ENCODE measurements at regions not wholly inside any gene's neighbourhood (a gene's known extent, or its start where the extent isn't known, plus 50 kb on each side); places are given as distances from the start of the nearest gene placed in this dataset.

DNA sequence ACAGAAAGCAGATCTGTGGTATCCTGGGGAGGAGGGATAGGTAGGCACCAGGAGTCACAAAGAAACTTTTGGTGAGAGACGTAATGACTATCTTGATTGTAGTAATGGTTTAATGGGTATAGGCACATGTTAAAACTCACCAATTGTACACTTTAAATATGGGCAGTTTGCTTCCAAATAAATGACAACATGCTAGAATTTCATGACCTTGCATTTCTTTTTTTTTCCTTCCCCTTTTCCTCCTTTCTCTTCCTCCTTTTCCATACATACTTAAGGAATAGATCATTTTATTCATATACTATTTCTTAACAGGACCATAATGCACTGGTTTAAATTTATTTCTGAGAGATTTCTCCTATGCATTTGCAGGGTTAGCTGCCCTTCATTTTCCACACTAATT, 341.8 kb downstream of the TMEM182 start:
- H3K4me1 ChIP-seq (ENCODE audit: control insufficient read depth, insufficient read depth, low read length), result no peaks in the 10 kb centered on the region
- no peaks in the 10 kb centered on the region for H3K27me3 ChIP-seq (ENCODE audit: control insufficient read depth, insufficient read depth, low read length)
- no peak overlapping the region for H3K4me3 ChIP-seq (ENCODE audit: low read length)

GRCh38 chr2:103119352-103119751, 357.5 kb downstream of the TMEM182 start:
- H3K36me3 ChIP-seq (ENCODE audit: control insufficient read depth, insufficient read depth, low read length), result no peaks in the 10 kb centered on the region
- no peaks in the 10 kb centered on the region for H3K4me1 ChIP-seq (ENCODE audit: control insufficient read depth, insufficient read depth, low read length)
- H3K27ac ChIP-seq (ENCODE audit: low read depth, low read length), result no peak overlapping the region
- no peak overlapping the region for H3K4me3 ChIP-seq (ENCODE audit: low read length)
- no peak overlapping the region for H3K9ac ChIP-seq (ENCODE audit: low read length)
- H3K27me3 ChIP-seq (ENCODE audit: control insufficient read depth, insufficient read depth, low read length), result no peaks in the 10 kb centered on the region

More for the DNA sequence above, 341.8 kb downstream of the TMEM182 start:
- Histone ChIP-seq H3K9ac (ENCODE audit: low read length) (no peak overlapping the region), H3K27ac (ENCODE audit: low read depth, low read length) (no peak overlapping the region), H3K36me3 (ENCODE audit: control insufficient read depth, insufficient read depth, low read length) (no peaks in the 10 kb centered on the region)

DNA sequence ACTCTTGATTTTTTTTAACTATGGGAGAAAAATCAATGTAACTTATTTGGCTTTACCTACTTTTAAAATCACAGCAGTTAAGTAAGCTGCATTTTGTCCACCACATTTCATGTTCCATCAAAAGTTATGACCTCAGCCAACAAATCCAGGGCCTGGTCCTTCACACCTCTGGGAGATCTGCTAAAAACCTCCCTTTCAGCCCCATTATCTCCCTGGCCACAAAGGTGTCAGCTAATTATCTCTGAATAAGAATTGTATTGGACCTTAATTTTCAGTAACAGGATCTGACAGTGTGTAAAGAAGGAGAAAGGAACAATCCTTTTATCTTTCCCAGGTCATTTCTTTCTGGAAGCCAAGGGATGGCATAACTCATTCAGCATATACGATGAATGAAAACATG, 359.3 kb downstream of the TMEM182 start:
- Histone ChIP-seq H3K27ac (ENCODE audit: low read depth, low read length) (no peak overlapping the region), H3K27me3 (ENCODE audit: control insufficient read depth, insufficient read depth, low read length) (no peaks in the 10 kb centered on the region), H3K4me1 (ENCODE audit: control insufficient read depth, insufficient read depth, low read length) (no peaks in the 10 kb centered on the region), H3K36me3 (ENCODE audit: control insufficient read depth, insufficient read depth, low read length) (no peaks in the 10 kb centered on the region), H3K9ac (ENCODE audit: low read length) (no peak overlapping the region), H3K4me3 (ENCODE audit: low read length) (no peak overlapping the region)

- Histone ChIP-seq H3K4me3 (ENCODE audit: low read length) (no peak overlapping the region), H3K27ac (ENCODE audit: low read depth, low read length) (no peak overlapping the region), H3K27me3 (ENCODE audit: control insufficient read depth, insufficient read depth, low read length) (no peaks in the 10 kb centered on the region), H3K36me3 (ENCODE audit: control insufficient read depth, insufficient read depth, low read length) (no peaks in the 10 kb centered on the region), H3K4me1 (ENCODE audit: control insufficient read depth, insufficient read depth, low read length) (no peaks in the 10 kb centered on the region), H3K9ac (ENCODE audit: low read length) (no peak overlapping the region)
These were observed 361.7 kb downstream of the TMEM182 start for GRCh38 chr2:103123516-103123915.

DNA sequence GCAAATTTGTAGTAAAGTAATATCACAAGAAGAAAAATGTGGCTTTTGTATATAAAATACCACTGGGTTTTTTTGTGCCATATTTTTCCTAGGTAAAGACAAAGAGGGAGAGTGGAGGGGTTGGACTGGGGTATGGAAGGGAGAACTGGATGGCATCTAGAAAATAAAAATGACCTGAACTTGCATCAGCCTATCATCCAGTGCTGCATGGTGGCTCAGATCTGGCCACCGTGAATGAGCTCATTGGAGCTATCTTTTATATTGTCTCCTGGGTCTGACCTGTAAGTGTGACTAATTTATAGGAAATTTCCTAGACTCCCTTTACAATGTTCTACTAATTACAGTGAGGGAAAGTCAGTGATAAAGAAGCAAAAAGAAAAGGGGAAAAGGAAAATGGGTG, 369.0 kb downstream of the TMEM182 start:
- Histone ChIP-seq H3K27ac (ENCODE audit: low read depth, low read length) (no peak overlapping the region), H3K4me3 (ENCODE audit: low read length) (no peak overlapping the region), H3K4me1 (ENCODE audit: control insufficient read depth, insufficient read depth, low read length) (no peaks in the 10 kb centered on the region), H3K36me3 (ENCODE audit: control insufficient read depth, insufficient read depth, low read length) (no peaks in the 10 kb centered on the region), H3K27me3 (ENCODE audit: control insufficient read depth, insufficient read depth, low read length) (no peaks in the 10 kb centered on the region), H3K9ac (ENCODE audit: low read length) (no peak overlapping the region)

GRCh38 chr2:103132536-103133217, 370.8 kb downstream of the TMEM182 start:
- Histone ChIP-seq H3K4me3 (ENCODE audit: low read length) (no peak overlapping the region), H3K27ac (ENCODE audit: low read depth, low read length) (no peak overlapping the region), H3K4me1 (ENCODE audit: control insufficient read depth, insufficient read depth, low read length) (no peaks in the 10 kb centered on the region), H3K9ac (ENCODE audit: low read length) (no peak overlapping the region), H3K27me3 (ENCODE audit: control insufficient read depth, insufficient read depth, low read length) (no peaks in the 10 kb centered on the region), H3K36me3 (ENCODE audit: control insufficient read depth, insufficient read depth, low read length) (no peaks in the 10 kb centered on the region)

DNA sequence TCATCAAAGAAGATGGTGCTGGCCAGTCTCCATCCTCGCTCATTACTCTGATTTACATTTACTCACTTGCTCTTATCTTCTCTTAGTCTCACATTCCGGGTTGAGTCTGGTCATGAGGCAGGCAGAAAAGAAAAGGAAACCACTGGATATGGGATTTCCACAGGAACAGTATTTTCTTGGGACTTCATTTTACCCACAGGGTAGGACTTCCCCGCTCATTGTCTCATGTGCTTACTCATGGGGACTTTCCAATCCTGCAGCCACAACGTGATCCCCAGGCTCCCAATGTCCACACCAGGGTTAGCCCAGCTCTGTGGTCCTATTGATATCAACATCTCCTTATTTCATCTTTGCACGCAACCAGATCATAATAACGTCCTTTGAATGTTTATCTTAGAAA, 373.8 kb downstream of the TMEM182 start:
- no peak overlapping the region for H3K4me3 ChIP-seq (ENCODE audit: low read length)
- H3K4me1 ChIP-seq (ENCODE audit: control insufficient read depth, insufficient read depth, low read length), result no peaks in the 10 kb centered on the region
- H3K9ac ChIP-seq (ENCODE audit: low read length), result no peak overlapping the region

DNA sequence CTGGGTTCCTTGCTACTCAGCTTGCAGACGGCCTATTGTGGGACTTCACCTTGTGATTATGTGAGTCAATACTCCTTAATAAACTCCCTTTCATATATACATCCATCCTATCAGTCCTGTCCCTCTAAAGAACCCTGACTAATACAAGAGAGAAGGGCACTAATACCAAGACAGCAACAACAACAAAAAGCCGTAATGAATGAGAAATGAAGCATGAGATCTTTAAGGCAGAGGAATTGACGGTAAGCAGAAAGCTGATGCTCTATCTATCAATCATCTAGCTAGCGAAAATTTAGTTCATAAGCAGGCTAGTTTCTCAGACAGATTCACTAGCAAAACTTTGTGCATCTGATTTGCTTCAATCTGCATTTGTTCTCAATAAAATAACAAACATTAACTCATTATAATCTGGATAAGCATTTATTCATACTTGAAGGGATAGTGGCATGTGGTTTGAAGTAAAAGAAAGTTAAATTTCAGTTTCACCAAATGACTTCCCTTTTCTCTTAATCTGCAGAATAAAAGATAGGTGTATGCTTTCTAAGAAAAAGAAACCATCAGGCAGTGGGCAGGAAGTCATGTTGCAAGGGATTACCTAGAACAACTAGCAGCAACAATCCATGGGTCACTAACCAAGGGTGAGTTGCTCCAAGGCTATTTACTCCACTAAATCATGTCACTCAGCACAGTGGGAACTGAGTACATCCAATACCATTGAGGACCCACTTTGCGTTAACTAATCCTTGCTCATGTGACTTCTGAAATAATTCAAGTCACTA, 376.5 kb downstream of the TMEM182 start:
- Histone ChIP-seq H3K27ac (ENCODE audit: low read depth, low read length) (no peak overlapping the region), H3K4me3 (ENCODE audit: low read length) (no peak overlapping the region), H3K36me3 (ENCODE audit: control insufficient read depth, insufficient read depth, low read length) (no peaks in the 10 kb centered on the region), H3K9ac (ENCODE audit: low read length) (no peak overlapping the region), H3K27me3 (ENCODE audit: control insufficient read depth, insufficient read depth, low read length) (no peaks in the 10 kb centered on the region), H3K4me1 (ENCODE audit: control insufficient read depth, insufficient read depth, low read length) (no peaks in the 10 kb centered on the region)

More for the DNA sequence above, 373.8 kb downstream of the TMEM182 start:
- Histone ChIP-seq H3K27ac (ENCODE audit: low read depth, low read length) (no peak overlapping the region), H3K36me3 (ENCODE audit: control insufficient read depth, insufficient read depth, low read length) (no peaks in the 10 kb centered on the region), H3K27me3 (ENCODE audit: control insufficient read depth, insufficient read depth, low read length) (no peaks in the 10 kb centered on the region)

DNA sequence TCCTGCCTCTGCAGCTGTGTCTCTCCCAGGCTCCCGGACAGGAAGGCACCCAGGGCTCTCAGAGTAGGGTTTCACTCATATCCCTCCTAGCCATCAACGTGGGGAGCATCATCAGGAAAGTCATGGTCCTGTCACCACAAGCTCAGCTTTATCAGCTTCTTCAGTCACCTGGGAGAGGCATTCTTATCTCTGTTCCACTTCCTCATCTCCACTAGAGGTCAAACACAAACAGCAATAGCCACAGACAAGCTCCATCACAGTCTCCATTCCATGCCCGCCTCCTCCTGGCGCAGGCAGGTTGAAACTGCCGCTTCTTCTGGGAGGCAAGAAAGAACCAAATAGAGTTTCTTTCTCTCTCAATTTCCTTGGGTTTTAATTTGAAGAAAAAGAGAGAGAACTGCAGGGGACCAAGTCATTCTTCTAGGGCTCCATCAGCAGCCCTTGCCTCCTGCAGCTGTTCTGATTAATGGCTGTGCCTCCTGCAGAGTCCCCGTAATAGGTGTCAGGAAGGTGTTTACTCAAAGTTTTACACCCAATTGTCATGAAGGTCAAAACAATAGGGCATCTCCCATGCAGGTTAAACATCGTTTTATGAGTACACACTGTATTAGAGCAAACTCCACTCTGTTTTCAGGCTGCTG, 377.9 kb downstream of the TMEM182 start:
- H3K36me3 ChIP-seq (ENCODE audit: control insufficient read depth, insufficient read depth, low read length), result no peaks in the 10 kb centered on the region
- H3K27me3 ChIP-seq (ENCODE audit: control insufficient read depth, insufficient read depth, low read length), result no peaks in the 10 kb centered on the region
- no peak overlapping the region for H3K4me3 ChIP-seq (ENCODE audit: low read length)
- H3K27ac ChIP-seq (ENCODE audit: low read depth, low read length), result no peak overlapping the region
- no peaks in the 10 kb centered on the region for H3K4me1 ChIP-seq (ENCODE audit: control insufficient read depth, insufficient read depth, low read length)
- no peak overlapping the region for H3K9ac ChIP-seq (ENCODE audit: low read length)

DNA sequence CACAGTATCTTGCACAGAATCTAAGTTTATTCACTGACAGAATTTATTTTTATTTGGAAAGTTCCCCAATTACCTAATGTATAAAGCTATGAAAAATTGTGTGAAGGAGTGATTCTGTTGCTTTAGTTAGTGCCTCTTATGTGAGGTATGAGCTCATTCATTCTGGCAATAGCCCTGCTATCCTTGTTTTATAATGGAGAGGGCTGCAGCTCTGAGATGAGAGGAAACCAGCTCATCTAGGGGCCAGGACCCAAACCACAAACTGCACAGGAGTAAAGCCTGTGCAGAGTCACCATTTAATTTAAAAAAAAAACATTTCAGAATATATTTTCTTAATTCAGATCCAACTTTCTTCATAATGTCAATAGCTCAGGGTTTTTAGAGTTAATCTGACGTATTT, 383.0 kb downstream of the TMEM182 start:
- no peaks in the 10 kb centered on the region for H3K4me1 ChIP-seq (ENCODE audit: control insufficient read depth, insufficient read depth, low read length)
- H3K27ac ChIP-seq (ENCODE audit: low read depth, low read length), result no peak overlapping the region
- H3K4me3 ChIP-seq (ENCODE audit: low read length), result no peak overlapping the region
- no peaks in the 10 kb centered on the region for H3K36me3 ChIP-seq (ENCODE audit: control insufficient read depth, insufficient read depth, low read length)
- no peak overlapping the region for H3K9ac ChIP-seq (ENCODE audit: low read length)
- H3K27me3 ChIP-seq (ENCODE audit: control insufficient read depth, insufficient read depth, low read length), result no peaks in the 10 kb centered on the region

DNA sequence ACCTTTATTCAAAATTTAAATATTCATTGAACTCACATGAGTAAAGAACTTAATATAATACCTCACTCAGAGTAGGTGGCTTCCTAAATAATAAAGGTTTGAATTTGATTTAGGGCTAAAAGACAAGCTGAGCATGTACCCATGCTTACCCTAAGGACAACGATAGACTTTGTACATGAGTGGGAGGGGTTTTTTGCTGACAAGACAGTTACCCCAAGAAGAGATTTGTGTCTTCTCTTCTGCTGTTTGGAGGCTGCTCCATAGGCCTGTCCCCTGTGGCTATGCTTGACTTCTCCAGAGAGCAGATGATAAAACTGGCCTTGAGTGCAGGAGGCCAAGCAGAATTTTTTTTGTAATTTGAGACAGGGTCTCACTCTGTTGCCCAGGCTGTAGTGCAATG, 383.9 kb downstream of the TMEM182 start:
- Histone ChIP-seq H3K36me3 (ENCODE audit: control insufficient read depth, insufficient read depth, low read length) (no peaks in the 10 kb centered on the region), H3K27me3 (ENCODE audit: control insufficient read depth, insufficient read depth, low read length) (no peaks in the 10 kb centered on the region), H3K4me1 (ENCODE audit: control insufficient read depth, insufficient read depth, low read length) (no peaks in the 10 kb centered on the region), H3K4me3 (ENCODE audit: low read length) (no peak overlapping the region), H3K27ac (ENCODE audit: low read depth, low read length) (no peak overlapping the region), H3K9ac (ENCODE audit: low read length) (no peak overlapping the region)

- H3K4me1 ChIP-seq (ENCODE audit: control insufficient read depth, insufficient read depth, low read length), result no peaks in the 10 kb centered on the region
These were observed 389.2 kb downstream of the TMEM182 start for GRCh38 chr2:103151046-103151445.

More at GRCh38 chr2:103151046-103151445, 389.2 kb downstream of the TMEM182 start:
- Histone ChIP-seq H3K27ac (ENCODE audit: low read depth, low read length) (no peak overlapping the region), H3K36me3 (ENCODE audit: control insufficient read depth, insufficient read depth, low read length) (no peaks in the 10 kb centered on the region), H3K9ac (ENCODE audit: low read length) (no peak overlapping the region), H3K4me3 (ENCODE audit: low read length) (no peak overlapping the region), H3K27me3 (ENCODE audit: control insufficient read depth, insufficient read depth, low read length) (no peaks in the 10 kb centered on the region)
